Stimulated activated CD8-positive, alpha-beta memory T cell treated with anti-CD3 and anti-CD28 coated beads, Interleukin-4, amount 100 ng/mL, for 48 hours (primary cell): ENCODE measurements at regions not wholly inside any gene's neighbourhood (a gene's known extent, or its start where the extent isn't known, plus 50 kb on each side); places are given as distances from the start of the nearest gene placed in this dataset.

ENCODE experiments used
- DNase-seq: peaks from one replicate; pipeline ENCODE4 v3.0.0-alpha.2; 2020

DNA sequence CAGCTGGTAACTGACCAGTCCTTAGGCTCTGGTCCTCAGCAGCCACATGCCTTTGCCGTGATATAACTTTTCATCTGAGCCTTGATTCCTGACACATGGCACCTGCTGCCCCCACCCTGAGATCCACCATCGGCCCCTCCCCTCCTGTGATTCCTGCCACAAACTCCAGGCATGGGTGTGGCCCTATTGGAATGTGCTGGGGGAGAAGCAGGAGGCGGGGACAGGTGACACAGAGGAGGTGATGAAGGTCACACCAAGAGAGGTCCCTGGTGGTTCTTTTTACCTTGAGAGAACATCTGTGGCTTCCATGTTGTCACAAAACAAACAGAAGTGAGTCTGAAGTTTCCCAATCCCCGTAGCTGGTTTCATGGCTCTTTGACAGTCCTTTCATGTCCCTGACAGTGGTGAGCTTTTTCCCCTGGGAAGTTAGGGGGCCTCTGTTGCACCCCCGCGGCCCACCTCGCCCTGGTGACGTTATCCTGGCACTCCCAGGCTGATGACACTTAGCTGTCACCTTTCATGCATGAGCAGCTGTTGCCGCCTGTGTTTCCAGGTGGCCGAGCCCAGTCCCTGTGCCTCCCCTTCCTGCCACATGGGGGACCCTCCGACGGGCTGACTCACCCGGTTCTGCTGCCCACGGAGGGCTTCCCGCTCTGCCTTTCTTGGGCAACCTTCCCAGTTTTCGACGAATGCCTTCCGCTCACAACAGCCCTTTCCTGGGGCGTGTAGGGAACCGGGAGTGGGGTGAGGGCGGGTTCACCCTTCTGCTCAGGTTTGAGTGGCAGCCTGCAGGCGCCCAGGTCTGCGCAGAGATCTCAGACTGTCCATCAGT lies 66.3 kb upstream of the GLI2 start:
- peak; percentile 31 for DNase-seq

DNA sequence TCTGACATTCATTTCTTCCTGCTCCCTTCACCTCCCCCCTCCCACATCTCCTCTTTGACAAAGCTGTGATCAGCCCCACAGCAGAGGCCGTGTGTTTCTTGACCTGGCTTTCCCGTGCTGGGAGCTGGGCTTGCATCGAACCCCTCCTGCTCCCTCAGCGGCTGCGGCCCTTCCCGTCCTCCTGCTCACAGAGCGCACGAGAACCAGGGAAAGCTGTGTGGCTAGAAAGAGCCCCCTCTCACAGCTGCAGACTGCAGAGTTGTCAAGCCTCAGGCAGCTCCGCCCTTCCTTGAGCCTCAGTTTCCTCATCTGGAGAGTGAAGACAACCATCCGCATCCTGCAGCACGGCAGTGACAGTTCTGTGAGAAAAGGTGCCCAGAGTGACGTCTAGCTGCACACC lies 65.7 kb upstream of the GLI2 start:
- no peak for DNase-seq

DNA sequence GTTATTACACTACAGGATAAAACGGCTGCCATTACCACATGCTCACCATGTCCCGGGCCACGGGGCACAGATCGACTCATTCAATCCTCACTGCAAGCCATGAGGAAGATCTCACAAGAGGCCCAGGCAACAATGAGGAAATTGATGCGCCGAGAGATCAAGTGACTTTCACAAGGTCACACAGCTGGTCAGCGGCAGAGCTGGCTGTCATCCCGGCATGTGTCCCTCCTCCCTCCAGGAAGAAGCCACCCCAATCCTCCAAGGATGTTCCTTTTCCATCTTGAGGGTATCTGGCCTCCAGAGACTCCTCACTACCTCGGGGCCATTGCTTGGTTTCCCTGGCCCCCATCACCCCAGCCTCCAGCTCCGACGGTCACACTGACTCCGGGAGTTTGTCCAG lies 65.3 kb upstream of the GLI2 start:
- no peak for DNase-seq

DNA sequence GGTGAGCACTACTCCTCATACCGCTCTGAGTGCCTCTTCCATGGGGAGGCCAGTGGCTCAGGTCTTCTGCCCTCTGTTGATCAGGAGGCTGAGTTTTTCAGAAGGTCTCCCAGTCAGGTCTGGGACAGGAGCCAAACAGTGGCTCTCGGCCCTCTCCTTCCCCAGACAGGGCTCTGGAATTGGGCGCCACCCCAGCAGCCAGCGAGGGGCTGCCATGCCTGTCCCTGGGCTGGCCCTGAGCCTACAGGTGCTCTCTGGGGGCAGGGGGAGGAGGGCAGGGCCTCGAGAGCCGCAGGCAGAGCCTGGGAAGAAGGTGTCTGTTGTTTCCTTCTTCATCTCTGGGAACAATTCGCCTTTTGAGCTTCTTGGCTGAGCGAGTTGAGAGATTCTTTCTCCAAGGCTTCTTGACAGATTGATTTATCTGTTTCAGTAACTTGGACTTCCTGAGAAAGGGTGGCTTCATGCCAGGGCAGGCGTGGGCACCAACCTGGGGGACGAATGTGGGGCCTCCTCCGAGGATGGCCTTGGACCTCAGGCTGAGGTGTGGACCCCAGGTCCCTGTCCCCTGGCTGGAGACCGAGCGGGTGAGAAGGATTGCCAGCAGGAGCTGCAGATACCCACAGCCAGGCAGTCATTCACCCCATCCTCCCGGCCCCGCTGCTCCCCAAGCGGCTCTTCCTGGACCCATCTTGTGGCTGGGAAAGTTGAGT lies 64.7 kb upstream of the GLI2 start:
- no peak for DNase-seq

DNA sequence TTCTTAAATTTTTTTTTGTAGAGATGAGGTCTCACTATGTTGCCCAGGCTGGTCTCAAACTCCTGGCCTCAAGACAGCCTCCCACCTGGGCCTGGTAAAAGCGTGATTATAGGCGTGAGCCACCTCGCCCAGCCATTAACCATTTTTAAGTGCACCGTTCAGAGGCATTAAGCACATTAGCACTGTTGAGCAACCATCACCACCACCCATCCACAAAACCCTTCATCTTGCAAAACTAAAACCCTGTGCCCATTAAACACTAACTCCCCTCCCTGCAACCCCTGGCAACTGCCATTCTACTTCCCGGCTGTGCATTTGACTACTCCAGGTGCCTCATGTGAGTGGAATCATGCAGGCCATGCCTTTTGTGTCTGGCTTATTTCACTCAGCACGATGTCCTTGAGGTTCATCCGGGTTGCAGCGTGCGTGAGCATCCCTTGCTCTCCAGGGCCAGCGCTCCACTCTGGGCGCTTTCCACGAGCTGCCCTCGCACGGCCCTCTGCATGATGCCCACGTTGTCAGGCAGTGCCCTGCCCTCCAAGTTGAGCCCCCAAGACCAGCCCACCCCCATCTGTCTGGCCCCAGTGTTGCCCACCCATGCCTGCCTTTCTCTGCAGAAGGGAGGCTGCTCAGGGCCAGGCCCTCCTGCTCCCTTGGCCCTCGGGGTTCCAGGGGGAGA lies 63.0 kb upstream of the GLI2 start:
- DNase-seq, result no peak

DNA sequence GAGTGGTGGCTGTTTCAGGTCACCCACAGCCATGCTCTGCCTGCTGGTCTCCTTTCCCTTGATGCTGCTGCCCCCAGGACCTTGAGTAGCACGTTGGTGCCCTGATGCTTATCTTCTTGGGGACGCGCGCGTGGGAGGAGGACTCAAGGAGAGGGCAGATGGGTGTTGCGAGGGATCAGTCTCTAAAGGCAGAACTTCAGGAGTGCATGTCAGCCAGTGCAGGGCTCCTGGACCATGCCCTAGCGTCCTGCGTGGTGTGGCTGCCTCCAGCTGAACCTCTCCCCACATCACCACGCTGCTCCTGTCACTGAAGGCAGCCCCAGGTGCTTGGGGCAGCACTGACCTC lies 62.5 kb upstream of the GLI2 start:
- DNase-seq, result no peak

DNA sequence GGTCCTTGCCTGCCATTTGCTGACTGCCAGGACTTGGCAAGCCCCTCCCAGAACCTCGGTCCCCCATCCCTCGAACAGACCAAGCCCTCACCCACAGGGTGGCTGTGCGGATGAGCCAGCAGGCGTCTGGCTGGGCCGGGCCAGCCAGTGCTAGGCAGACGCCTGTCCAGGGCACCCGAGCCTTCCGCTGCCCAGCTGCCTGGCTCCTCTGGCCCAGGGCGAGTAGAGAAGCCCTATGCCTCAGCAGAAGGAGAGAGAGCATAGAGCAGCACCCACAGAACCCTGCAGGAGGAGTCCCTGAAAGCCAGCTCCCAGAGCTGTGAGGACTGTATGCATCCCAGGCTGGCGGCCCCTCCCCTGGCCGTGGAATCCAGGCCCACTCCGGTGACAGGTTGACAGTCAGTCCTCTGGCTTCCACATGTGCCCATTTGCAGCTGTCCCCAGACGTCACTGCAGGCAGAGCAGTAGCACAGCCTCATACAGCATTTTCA lies 62.1 kb upstream of the GLI2 start:
- DNase-seq, result no peak

DNA sequence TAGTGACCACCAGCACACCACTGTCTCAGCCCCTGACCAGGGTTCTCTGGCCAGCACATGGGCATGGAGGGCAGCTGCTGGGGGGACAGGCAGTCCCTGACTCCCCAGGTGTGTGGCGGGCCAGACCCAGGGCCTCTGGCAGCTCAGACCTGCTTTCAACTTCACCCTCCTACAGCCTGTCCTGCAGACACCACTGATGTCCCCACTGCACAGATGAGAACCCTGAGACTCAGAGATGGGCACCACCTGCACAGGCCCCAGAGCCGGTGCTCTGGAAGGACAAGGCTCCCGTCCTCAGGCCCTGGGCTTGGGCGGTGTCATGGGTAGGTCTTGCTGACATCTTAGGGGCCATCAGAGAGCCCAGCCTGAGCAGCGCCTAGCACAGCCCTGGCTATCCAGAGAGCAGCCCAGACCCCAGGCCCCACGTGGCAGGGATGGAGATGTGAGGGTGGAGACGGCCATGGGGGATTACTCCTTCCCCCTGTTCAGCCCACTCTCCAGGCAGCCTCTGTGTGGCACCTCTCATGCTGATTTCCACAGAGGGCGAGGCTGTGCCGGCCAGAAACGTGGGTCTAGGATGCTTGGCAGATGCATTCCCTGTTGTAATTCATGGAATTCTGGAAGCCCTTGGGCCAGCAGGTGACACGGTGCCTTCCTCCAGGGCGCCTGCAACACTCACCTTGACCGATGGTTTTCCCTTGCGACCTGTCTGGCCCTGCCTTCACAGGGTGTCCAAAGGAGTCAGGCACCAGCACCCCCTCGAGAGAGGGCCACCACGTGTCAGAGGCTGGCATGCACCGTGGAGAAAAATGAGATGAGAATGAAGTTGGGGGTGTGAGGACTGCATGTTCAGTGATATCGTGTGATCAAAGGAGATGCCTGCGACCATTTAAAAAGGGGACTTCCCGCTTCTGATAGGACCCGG lies 61.2 kb upstream of the GLI2 start:
- DNase-seq, result no peak

DNA sequence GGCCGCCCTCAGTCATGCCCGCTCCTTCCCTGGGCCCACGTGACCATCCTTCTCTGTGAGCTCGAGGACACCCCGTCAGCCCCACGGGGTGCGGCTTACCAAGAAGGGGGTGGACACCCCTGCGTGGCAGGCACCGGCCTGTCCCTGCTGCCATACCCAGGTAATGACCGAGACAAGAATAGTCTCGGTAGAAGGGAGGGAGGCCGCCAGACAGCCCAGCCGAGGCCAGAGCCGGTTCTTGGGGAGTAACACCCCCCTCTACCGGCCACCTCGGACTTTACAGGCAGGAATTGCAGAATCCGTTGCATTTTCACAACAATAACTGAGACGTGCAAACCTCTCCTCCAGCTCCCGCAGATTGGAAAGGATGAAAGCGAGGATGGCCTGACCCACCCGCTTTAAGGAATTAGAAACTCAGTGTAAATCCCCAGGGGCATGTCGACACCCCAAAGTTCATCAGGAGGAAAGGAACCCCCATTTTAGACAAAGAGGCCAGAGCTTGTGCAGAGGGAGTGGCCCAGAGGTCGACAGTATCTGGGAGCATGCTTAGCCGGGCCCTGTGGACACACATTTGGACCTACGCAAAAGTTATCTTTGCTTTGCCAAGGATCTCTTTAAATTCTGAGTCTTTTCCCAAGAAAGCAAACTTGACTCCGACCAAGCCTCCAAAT lies 60.1 kb upstream of the GLI2 start:
- peak; percentile 70 for DNase-seq

DNA sequence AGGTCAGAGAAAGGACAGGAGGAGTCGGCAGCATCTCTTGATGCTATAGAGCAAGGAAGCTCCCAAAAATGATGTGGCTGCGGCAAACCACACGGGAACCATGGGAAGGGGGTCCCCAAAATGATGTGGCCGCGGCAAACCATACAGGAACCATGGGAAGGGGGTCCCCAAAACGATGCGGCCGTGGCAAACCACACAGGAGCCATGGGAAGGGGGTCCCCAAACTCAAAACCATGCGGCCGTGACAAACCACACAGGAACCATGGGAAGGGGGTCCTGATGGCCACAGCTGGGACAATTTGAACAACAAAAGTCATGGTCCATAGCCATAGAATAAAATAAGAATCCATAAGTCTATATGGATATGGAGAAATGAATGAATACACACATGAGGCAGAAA lies 58.4 kb upstream of the GLI2 start:
- DNase-seq, result no peak

DNA sequence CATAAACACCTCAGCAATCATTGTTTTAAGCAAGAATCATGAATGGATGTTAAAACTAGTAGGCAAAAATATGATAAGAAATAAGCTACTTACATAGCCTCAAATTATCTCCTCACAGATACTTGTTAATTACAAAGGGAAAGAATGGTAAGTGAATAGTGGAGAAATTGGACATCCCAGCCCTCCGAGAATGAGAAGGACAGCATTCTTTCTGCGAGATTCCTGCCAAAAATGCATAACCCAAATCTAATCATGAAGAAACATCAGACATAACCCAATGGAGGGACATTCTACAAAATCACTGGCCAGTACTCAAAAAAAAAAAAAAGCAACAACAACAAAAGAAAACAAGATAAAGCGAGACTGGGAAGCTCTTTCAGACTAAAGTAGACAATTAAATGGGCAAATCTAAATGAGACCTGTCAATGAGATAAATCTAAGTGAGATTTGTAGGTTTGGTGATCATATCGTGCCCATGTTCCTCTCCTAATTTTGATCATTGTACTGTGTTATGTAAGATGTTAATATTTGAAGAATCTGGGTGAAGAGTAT lies 57.9 kb upstream of the GLI2 start:
- no peak for DNase-seq

DNA sequence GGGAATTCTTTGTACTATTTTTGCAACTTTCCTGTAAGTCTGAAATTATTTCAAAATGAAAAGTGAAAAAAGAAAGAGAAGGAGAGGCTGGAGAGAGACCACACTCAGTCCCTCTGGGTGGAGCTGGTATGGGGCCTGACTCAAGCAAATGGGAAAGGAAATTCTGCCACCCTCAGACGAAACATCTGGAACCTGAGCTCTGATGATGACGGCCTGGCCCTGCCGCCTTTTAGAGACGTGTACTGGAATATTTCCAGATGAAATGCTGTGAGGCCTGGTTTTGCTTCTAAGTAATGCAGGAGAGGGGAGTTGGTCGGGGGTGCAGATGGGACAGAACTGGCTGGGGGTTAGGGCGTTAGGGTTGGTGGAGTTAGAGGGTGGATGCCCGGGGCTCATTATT lies 57.4 kb upstream of the GLI2 start:
- DNase-seq, result no peak

DNA sequence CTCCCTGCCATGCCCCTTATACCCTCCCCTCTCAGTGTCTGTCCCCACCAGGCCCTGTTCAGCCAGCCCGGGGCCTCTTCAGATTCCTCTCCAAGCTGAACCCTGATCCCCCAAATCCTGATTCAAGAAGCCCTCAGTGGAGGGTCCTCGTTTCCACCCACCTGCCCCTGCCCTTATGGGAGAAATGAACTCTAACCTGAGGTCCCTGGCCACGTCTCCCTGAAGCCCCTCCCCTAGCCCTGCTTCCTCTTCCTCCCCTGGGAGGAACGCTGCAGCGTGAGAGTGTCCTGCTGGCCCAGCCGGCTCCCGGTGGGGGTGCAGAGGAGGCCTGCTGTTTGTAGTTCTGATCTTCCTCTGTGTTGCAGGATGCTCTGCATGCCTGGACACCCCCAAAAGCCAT lies 56.7 kb upstream of the GLI2 start:
- no peak for DNase-seq

DNA sequence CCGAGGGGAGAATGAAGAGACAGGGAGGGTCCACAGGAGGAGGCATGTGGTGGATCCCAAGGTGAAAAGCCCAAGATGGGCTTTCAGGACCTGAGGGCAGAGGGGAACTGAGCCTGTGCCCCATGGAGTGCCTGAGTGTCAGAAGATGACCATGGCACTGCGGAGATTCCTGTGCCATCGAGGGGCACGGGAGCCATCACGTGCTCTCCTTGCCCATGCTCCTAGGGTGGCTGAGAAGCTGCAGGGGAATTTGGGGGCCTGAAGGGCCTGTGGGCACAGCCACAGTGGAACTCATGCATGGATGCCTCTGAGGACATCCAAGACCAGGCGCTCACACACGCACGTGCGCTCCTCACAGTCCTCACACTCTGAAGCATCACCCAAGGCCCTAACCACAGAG lies 56.1 kb upstream of the GLI2 start:
- DNase-seq, result no peak

DNA sequence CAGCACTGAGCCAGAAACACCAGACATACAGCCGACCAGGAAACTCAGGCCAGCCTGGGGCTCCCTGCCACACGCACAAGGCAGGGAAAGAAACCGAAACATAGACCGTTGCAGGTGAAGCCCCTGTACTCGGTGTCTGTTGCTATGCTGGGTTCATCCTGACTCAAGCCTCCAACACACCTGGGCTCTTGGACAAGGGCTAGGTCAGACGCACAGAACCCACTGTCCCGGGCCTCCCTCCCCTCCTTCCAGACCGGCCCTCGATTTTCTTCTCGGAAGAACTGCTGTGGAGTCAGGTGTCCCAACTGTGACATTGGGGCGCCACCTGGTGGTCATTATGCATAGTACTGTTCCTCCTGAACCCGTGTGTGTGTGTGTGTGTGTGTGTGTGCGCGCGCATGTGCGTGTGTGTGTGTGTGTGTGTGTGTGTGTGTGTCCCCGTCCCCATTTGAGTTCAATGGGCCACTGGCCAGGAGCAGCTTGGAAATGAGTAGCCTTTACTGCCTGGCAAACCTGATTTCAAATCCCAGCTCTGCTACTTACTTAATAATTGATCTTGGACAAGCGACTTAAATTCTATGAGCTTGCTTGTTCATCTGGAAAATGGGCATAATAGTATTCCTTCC lies 55.4 kb upstream of the GLI2 start:
- peak; percentile 84 for DNase-seq

DNA sequence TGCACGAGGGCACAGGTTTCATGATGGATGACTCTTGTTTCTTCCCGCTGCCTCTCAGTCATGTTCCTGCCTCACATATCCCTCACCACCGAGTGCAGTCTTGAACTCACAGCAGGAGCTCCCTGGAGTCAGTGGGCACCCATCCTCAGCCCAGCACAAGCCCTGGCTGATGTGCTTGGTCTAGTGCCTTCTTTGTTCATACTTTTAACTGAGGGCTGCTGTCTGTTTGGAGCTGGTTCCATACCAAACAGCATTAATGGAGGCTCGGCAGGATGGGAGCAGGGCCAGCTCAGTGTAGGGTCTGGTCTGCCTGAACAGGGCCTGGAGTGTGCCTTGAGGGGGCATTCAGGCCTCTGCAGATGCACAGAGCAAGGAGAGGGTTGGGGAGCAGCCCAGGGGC lies 54.5 kb upstream of the GLI2 start:
- no peak for DNase-seq

DNA sequence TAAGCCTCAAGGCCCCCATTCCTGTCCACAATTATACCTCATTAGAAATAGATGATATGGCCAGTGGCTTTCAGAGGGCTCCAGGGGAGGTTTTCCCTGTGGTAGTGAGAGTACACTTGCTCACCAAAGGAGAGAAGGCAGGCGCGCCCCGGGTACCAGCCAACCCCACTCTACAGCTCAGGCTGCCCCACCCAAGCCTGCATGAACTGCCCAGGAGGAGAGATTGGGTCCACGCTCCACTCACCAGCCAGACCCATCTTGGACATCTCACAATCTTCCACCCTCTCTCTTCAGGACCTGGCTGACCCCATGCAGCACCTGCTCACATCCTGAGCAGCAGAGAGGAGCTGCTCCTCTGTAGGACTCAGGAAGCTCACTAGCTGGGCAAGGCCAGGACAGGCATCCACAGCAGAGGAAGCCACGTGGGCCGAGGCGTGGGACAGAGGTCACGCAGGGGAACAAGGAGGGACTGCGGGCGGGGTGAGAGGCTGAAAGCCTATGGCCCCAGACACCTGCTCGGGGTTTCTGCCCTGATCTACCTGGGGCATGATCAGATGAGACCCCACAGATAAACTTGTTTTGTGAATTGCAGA lies 53.9 kb upstream of the GLI2 start:
- no peak for DNase-seq

DNA sequence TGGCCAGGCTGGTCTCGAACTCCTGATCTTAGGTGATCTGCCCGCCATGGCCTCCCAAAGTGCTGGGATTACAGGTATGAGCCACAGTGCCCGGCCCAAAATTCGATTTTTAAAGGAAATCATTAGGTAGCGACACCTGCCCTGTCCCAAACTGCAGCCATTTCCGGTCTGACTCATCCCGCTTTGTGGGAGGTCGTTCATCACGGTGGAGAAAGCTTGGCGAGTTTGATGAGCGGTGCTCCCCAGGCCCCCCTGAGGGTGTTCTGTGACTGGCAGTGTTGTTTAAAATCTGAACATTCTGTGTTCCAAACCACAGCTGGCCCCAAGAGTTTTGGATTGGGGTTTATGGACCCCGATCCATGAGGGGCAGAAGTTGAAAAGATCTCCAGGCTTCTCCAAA lies 53.0 kb upstream of the GLI2 start:
- no peak for DNase-seq

DNA sequence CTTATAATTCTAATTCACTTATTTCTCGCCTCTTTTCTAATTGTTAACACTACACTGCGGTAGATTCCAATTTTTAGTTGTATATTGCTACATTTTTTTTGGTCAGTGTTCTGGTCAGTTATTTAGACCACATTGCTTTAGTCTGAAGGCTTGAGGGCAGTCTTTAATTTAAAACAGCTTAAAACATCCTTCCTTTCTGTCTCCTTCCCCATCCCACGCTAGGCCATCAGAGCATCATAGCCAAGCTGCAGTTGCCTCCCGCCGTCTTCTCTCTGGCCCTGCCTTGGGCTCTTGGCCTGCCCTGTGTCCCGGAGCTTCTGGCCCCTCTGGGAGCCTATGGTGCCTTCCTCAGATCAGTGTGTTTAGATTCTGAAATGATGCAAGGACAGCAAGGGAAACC lies 52.6 kb upstream of the GLI2 start:
- no peak for DNase-seq

DNA sequence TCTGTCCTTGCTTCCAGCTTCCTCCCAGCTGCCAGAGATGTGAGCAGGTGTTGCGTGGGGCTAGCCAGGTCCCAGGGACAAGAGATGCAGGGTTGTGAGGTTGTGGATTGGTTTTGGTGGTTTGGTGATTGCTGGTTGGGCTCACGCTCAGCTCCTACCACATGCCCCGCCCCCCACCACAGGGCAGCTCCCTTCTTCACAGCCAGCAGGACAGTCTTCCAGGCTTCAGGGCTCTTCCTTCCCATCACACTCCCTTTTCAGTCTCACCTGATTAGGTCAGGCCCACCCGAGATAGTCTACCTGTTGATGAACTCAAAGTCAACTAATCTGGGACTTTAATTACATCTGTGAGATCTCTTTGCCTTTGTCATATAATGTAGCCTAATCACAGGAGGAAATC lies 52.0 kb upstream of the GLI2 start:
- no peak for DNase-seq
